Bronchial epithelial cell (primary cell): ENCODE measurements at regions not wholly inside any gene's neighbourhood (a gene's known extent, or its start where the extent isn't known, plus 50 kb on each side); places are given as distances from the start of the nearest gene placed in this dataset.

Experiments
- DNase-seq: peaks from one replicate; pipeline ENCODE4 v3.0.0-alpha.2; 2010; ENCODE audit warnings: low read depth
- FAIRE-seq: peaks from 2 replicates; lab custom pipeline; 2011; peaks lifted over from hg19 to GRCh38; lab: Jason Lieb, UNC
- H3K27me3 ChIP-seq: 2 replicates; pipeline ENCODE4 v1.5.1; 2011; ENCODE audit warnings: low read length; ENCODE audit not compliant: control insufficient read depth, insufficient read depth
- H3K36me3 ChIP-seq: 2 replicates; pipeline ENCODE4 v1.5.1; 2011; ENCODE audit warnings: low read length; ENCODE audit not compliant: control insufficient read depth, insufficient read depth
- H3K4me3 ChIP-seq: 2 replicates; pipeline ENCODE4 v1.5.1; 2011; ENCODE audit warnings: mild to moderate bottlenecking, low read depth, low read length, control low read depth
- TF ChIP-seq, protein P1 (sequence below): IDR thresholded peaks from 2 replicates; pipeline ENCODE4 v1.5.1; 2011; ENCODE audit warnings: mild to moderate bottlenecking, moderate library complexity, low read length, control low read depth, inconsistent platforms; ENCODE audit not compliant: insufficient read depth, severe bottlenecking

DNA sequence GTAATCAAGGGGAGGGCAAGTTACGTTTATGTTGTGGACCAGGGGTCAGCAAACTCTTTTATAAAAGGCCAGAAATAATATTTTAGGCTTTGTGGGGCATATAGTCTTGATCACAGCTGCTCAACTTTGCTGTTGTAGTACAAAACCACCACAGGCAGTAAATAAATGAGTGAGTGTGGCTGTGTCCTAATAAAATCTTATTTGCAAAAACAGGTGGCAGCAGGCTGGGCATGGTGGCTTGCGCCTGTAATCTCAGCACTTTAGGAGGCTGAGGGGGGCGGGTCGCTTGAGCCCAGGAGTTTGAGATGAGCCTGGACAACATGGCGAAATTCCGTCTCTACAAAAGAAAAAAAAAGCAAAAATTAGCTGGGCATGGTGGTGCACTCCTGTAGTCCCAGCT lies 57.9 kb upstream of the NUP160 start:
- TF ChIP-seq, protein P1, sequence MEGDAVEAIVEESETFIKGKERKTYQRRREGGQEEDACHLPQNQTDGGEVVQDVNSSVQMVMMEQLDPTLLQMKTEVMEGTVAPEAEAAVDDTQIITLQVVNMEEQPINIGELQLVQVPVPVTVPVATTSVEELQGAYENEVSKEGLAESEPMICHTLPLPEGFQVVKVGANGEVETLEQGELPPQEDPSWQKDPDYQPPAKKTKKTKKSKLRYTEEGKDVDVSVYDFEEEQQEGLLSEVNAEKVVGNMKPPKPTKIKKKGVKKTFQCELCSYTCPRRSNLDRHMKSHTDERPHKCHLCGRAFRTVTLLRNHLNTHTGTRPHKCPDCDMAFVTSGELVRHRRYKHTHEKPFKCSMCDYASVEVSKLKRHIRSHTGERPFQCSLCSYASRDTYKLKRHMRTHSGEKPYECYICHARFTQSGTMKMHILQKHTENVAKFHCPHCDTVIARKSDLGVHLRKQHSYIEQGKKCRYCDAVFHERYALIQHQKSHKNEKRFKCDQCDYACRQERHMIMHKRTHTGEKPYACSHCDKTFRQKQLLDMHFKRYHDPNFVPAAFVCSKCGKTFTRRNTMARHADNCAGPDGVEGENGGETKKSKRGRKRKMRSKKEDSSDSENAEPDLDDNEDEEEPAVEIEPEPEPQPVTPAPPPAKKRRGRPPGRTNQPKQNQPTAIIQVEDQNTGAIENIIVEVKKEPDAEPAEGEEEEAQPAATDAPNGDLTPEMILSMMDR: no peak
- DNase-seq: no peak
- Histone ChIP-seq H3K36me3 (no peaks in the 10 kb centered on the region), H3K4me3 (no peak overlapping the region), H3K27me3 (no peaks in the 10 kb centered on the region)
- FAIRE-seq: no peak

DNA sequence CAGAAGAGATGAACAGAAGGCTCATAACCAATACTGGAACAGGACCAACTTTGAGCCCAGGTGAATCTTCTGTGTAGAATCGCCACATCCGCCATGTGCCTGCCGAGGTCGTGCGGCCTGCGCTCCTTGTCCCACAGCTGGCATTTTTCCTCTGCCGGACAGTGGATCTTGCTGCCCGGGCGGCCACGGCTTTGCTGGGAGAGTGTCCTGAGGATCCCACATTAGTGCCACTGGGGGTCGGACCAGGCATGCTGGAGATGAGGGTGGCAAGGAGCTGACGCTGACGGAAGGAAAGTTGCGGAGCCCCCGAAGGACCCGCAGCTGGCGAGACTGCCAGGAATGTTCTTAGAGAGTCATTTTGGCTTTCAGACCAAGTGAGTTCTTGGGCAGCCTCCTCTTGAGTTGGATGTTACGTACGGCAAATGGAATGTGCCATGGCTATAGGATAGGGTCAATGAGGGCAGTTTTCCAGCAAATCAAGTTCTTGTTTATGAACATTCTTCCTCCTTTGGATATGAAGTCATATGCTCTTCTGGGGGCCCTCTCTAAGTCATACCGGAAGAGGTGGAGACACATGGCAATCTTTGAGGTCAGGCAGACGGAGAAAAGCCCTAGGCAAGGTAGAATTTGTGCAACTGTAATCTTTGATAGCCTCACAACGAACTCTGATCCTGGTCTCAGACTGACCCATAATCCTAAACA lies 57.4 kb upstream of the NUP160 start:
- FAIRE-seq (no peak), DNase-seq (peak; percentile 81)
- H3K36me3 ChIP-seq: no peaks in the 10 kb centered on the region
- H3K4me3 ChIP-seq: no peak overlapping the region
- TF ChIP-seq, protein P1: no peak
- no peaks in the 10 kb centered on the region for H3K27me3 ChIP-seq

DNA sequence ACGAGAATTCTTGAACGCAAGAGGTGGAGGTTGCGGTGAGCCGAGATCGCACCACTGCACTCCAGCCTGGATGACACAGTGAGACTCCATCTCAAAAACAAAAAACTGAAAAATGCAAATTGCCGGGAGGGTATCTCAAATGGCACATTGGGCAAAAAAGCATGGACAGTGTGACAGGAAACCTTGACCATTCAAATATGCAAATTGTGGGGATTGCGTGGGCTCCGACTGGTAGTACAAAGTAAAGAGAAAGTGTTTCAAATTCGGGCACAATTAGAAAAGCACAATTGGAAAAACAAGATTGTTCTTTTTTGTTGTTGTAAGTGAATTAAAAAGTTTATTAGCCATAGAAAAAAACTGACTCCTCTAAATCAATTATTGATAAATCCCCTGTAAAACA lies 56.7 kb upstream of the NUP160 start:
- FAIRE-seq: no peak
- TF ChIP-seq, protein P1: no peak
- Histone ChIP-seq H3K36me3 (no peaks in the 10 kb centered on the region), H3K4me3 (no peak overlapping the region), H3K27me3 (no peaks in the 10 kb centered on the region)
- no peak for DNase-seq

DNA sequence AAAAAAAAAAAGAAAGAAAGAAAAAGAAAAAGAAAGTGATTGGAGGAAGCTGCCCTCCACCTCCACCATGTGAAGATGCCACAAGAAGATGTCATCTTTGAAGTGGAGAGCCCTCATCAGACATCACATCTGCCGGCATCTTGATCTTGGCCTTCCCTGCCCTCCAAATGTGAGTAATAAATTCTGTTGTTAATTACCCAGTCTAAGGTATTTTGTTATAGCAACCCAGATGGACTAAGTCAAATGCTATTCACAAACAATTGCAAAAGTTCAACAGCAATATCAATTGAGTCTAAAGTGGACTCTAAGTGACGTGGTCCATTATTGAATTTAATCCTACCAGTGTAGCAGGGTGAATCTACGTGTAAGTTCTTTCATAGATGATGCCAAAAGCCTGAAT lies 55.9 kb upstream of the NUP160 start:
- no peak for FAIRE-seq
- DNase-seq: no peak
- no peaks in the 10 kb centered on the region for H3K27me3 ChIP-seq

DNA sequence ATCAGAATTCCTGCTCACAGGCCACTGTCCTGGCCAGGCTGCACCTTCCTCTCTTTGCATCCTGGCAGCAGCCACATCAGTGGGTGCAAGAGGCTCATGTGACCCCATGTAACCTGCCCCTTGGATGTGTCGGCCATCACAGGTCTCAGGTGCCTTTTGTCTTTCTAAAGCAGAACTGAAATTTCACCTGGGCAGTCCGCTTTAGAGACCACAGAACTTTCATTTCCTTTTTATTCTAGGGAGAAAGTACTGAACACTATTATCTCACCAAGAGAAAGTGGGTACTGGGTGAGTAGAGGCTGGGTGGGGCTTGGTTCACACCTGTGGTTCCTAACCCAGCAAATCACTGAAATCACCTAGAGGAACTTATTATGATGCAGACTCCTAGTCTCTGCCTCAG lies 51.7 kb upstream of the NUP160 start:
- TF ChIP-seq, protein P1: no peak
- no peak overlapping the region for H3K4me3 ChIP-seq
- FAIRE-seq (no peak), DNase-seq (no peak)
- no peaks in the 10 kb centered on the region for H3K36me3 ChIP-seq
- no peaks in the 10 kb centered on the region for H3K27me3 ChIP-seq

More for the DNA sequence above, 55.9 kb upstream of the NUP160 start:
- no peaks in the 10 kb centered on the region for H3K36me3 ChIP-seq
- no peak overlapping the region for H3K4me3 ChIP-seq
- TF ChIP-seq, protein P1: no peak
